ENCODE measurements at regions not wholly inside any gene's neighbourhood (a gene's known extent, or its start where the extent isn't known, plus 50 kb on each side); places are given as distances from the start of the nearest gene placed in this dataset.
"Not testable (repeated sequence)": the region's sequence is repeated elsewhere in the genome, so short reads cannot be mapped to it uniquely, and the experiment has no call there.

DNA sequence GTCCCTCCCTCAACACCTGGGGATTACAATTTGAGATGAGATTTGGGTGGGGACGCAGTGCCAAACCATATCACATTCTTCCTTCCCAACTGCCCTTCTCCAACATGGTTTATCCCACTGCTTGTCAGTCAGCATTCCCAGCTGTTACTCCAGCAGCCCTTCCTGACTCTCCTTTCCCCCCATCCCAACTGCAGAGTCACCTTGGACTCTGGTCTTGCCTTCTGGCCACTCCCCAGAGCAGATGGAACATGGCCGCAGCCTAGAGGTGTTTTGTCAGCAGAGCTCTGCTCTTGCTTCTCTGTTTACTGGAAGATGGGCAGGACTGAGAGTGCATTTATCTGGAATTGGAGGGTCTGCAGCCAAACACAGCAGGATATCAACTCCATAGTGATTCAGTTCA is 51.2 kb upstream of the MEX3C start:
- no peak for DNase-seq
- in situ Hi-C loops (cut with HindIII; ENCODE audit: low pct_ligation_motif_present, low pct_unique_long_range_greater_than_20kb, low sequenced_read_pairs) = no loop called here

DNA sequence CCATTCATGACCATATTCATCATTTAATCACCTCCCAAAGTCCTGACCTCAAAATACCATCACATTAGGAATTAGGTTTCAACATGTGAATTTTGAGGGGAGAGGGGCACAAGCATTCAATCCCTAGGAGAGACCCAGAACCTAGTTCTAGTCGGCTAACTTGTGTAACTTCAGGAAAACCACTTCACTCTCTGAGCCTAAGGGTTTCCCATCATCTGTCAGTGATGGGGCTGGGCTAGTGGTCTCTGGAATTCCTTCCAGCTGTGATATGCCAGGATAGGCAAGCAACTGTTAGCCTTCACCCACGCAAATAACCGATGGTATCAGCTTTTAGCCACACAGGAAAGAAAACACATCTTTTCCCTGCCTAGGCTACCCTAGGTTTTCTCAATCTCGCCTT is 52.5 kb upstream of the MEX3C start:
- DNase-seq = no peak
- in situ Hi-C loops (cut with HindIII; ENCODE audit: low pct_ligation_motif_present, low pct_unique_long_range_greater_than_20kb, low sequenced_read_pairs) = no loop called here

DNA sequence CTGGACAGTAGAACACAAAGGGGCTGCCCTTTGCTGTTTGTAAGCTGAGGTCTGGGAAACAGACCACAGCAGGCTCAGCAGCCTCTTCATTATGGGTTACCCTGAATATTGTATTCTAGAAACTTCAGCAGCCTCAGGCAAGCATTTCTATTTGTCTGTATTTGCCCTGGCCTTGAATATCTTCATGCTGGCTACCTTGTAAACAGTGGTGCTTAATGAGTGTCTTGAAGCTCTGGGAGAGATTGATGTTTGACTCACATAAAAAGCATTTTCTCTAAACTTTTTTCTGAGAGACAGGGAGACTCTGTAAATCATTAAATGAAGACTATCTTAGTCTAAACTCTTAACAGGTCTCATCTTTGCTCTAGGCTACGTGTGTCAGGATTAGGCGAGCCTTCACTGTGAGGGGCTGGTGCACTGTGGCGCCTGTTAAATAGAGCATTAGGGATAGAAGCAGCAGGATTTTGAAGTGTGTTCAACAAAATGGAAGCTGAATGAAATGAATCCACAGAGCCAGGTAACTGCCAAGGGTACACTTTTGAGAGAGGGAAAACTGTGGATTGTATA is 53.1 kb upstream of the MEX3C start:
- in situ Hi-C loops (cut with HindIII; ENCODE audit: low pct_ligation_motif_present, low pct_unique_long_range_greater_than_20kb, low sequenced_read_pairs) = no loop called here
- DNase-seq = no peak

DNA sequence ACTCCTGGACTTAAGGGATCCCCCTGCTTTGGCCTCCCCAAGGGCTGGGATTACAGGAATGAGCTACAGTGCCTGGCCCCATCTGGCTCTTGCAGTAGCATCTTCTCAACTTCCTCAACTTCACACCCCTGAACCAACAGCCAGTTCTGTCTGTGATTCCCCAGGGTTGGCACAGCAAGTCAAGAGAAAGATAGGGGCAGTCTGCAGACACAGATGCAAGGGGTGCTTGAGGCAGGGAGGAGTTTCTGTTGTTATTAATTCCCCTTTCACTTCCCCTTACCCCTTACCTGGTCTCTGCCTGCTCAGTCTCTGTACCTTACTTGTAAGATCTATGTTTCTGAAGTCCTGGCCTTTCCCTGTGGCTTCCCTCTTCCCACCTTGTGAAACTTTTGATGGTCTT is 54.1 kb upstream of the MEX3C start:
- in situ Hi-C loops (cut with HindIII; ENCODE audit: low pct_ligation_motif_present, low pct_unique_long_range_greater_than_20kb, low sequenced_read_pairs) = no loop called here
- no peak for DNase-seq

DNA sequence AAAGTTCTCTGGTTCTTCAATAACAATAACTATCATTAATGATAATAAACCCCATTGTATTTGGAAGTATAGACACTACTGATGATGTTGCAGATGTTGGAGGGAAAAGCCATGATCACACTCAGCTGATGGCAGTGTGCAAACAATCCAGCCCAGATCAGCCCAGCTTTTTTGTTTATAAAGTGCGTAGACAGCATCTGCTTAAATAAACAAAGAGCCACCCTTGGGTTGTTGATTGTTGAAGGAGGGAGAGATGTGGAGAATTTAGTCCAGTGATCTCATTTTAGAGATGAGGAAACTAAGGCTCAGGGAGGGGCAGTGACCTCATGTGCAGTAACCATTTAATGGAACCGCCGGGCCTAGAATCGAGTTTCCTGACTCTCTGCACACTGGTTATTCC is 56.0 kb upstream of the MEX3C start:
- in situ Hi-C loops (cut with HindIII; ENCODE audit: low pct_ligation_motif_present, low pct_unique_long_range_greater_than_20kb, low sequenced_read_pairs) = no loop called here
- DNase-seq = no peak

DNA sequence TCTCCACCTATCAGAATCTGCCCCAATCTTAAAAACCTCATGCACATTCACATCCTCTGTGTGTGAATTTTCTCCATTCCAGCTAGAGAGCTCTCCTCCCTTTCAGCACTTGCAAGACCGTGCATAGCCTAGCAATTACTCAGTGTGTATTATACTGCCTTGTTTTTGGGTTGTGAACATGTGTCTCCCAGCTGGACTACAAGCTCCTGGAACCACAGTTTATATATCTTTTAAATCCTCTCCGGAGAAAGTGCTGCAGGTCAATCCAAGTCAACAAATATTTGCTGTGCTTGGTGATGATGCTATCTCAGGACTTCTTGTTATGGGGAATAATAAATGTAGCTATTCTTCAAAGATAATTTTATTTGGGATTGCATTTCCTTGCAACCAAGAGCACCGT is 58.2 kb upstream of the MEX3C start:
- in situ Hi-C loops (cut with HindIII; ENCODE audit: low pct_ligation_motif_present, low pct_unique_long_range_greater_than_20kb, low sequenced_read_pairs) = no loop called here
- DNase-seq = no peak

DNA sequence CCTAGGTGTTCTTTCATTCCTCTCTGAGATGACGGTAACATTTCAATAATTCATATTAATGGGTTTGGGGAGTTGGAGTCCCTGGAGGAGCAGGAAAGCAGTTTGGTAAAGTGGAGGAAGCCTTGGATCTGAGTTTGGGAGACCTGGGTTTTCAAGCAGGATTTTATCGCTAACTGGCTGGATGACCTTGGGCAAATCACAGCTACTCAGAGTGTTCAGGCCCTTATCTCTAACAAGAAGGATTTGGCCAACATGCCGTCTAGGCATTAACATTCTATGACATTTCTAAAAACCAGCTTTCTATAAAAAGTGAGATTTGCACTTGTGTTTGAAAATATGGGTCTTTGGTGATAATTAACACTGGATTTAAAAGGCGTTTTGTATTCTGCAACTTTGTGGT is 59.7 kb upstream of the MEX3C start:
- in situ Hi-C loops (cut with HindIII; ENCODE audit: low pct_ligation_motif_present, low pct_unique_long_range_greater_than_20kb, low sequenced_read_pairs) = no loop called here
- DNase-seq = no peak

DNA sequence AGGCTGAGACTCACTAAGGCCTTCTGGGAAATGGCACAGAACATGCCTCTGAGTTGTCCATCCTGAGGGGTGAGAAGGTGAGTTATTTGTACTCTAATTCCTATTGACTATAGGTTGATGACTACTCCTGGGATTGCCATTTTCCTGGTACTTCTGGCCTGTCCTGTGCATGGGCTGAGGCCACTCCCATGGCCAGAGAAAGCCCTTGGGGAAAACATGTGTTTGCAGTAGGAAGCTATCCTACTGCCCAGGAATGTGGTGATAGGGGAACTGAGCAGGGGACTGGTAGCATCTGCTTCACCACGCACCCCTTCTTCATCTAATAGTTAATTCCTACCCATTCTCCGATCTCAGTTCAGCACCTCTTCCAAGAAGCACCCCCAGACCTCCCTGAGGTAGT is 62.6 kb upstream of the MEX3C start:
- DNase-seq = no peak
- in situ Hi-C loops (cut with HindIII; ENCODE audit: low pct_ligation_motif_present, low pct_unique_long_range_greater_than_20kb, low sequenced_read_pairs) = no loop called here

DNA sequence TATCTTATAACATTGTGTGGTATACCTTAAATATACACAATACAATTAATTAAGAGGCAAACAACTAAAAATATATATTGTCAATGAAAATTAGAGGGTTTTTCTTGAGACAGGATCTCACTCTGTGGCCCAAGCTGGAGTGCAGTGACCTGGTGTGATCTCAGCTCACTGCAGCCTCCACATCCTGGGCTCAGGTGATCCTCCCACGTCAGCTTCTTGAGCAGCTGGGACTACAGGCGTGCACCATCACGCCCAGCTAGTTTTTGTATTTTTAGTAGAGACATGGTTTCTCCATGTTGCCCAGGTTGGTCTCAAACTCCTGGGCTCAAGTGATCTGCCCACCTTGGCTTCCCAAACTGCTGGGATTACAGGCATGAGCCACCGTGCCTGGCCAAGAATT is 68.6 kb upstream of the MEX3C start:
- in situ Hi-C loops (cut with HindIII; ENCODE audit: low pct_ligation_motif_present, low pct_unique_long_range_greater_than_20kb, low sequenced_read_pairs); DNase-seq: not testable (repeated sequence)

DNA sequence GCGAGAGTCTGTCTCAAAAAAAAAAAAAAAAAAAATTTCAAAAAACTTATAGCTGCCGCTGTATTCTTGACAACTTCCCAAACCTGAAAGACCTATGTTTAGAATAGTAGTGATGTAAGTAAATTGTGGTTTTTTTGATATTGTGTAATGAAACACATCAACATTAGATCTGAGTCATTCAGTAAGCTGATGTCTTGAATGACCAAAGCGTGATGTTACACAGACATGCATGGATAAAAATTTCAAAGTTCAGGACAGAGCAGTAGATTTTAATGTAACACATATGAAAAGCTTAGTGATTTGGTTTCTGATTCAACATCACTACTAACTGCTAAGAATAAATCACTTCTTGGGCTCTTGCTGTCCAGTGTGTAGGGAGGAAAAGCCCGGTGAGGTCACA is 69.3 kb upstream of the MEX3C start:
- DNase-seq = no peak
- in situ Hi-C loops (cut with HindIII; ENCODE audit: low pct_ligation_motif_present, low pct_unique_long_range_greater_than_20kb, low sequenced_read_pairs) = no loop called here

DNA sequence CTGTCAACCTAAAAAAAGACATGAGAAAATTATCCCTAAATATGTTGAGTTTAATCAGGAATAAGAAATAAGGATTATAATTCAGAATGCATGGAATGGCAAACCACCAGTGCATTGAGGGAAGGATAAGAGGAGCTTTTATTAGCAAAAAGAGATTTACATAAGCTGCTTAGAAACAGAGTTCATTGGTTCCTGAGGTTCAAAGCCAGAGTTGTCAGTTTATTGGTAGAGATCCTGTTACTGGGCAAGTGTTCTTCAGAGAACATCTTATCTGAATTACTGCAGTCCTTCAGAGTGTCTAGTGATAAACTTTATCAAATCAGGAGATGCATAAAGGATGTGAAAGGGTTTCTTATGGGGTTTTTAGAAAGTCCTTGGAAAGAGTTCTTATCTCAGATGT is 76.0 kb upstream of the MEX3C start:
- in situ Hi-C loops (cut with HindIII; ENCODE audit: low pct_ligation_motif_present, low pct_unique_long_range_greater_than_20kb, low sequenced_read_pairs) = no loop called here
- no peak for DNase-seq

DNA sequence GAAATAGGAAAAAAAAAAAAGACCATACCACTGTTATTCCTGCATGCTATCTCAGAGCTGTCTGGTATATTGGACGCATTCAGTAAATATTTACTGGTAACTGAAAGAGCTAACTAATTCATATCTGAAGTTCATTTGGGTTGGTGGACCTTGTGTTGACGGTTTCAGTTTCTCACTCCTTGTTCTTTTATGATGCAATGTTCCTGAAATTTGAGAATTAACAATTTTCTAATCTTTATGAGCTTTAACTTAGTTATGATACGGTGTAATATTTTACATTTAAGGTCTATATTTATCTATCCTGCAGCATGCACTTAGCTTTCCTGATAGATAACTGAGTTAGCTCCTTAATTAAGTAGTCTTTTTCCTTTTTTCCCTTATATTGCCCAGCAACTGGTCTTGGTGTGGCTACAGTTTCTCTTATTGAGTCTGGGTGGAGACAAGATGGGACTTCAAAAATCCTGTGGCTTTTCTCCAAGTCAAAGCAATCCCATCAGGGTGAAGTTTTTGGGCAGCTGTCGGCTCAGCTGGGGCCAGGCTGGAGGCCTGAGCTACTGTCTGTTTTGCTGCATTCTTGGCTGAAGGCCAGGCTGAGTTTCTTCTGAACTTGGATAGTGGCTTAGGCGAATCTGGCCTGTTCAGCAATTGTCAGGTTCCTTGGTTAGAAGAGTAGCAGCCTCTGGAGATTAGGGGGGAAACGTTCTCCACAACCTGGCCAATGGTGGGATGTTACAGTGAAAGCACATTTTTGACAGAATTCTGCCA is 78.4 kb upstream of the MEX3C start:
- DNase-seq = no peak
- in situ Hi-C loops (cut with HindIII; ENCODE audit: low pct_ligation_motif_present, low pct_unique_long_range_greater_than_20kb, low sequenced_read_pairs) = no loop called here

DNA sequence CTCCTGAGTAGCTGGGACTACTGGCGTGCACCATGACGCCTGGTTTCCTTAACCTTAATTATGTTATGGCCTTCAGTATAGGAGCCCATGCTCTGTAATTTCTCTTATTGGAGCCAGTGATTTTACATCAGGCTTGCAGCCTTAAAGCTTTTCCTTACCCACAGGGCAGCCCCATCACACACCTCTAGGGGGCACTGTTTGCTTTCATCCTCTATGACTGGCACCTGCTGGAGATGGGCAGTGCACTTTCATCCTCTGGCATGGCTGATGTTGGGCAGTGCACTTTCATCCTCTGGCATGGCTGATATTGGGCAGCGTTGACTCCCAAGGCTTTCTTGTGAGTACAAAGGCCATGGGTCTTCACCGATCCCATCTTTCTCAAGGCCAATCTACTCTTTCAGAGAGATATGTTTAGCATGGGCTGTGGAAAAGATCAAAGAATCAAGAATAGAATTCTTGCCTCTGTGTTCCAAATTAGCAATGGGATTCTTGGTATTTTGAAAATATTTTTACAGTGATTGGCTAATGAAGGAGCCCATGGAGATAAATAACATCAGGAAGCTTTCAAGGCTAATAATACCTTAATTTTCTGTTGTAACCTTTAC is 80.7 kb upstream of the MEX3C start:
- DNase-seq = peak; percentile 52
- in situ Hi-C loops (cut with HindIII; ENCODE audit: low pct_ligation_motif_present, low pct_unique_long_range_greater_than_20kb, low sequenced_read_pairs) = no loop called here

DNA sequence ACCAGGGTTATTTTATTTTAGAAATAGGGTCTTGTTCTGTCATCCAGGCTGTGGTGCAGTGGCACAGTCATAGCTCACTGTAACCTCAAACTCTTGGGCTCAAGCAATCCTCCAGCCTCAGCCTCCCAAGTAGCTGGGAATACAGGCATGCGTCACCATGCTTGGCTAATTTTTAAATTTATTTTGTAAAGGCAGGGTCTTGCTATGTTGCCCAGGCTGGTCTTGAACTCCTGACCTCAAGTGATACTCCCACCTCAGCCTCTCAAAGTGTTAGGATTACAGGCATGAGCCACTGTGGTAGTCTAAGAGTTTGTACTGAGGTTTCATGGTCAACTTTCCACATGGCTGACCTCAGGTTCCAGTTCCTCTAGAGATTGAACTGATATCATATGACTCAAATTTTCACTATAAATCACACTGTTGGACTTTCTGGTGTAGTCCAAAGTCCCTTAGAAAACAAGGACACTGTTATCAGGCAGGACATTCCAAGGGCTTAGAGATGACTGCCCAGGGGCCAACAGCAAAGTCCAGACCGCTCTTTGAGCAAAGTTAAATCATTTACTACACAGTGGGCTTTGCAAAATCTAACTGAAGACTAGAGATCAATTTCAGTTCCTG is 82.0 kb upstream of the MEX3C start:
- no peak for DNase-seq
- in situ Hi-C loops (cut with HindIII; ENCODE audit: low pct_ligation_motif_present, low pct_unique_long_range_greater_than_20kb, low sequenced_read_pairs) = no loop called here

DNA sequence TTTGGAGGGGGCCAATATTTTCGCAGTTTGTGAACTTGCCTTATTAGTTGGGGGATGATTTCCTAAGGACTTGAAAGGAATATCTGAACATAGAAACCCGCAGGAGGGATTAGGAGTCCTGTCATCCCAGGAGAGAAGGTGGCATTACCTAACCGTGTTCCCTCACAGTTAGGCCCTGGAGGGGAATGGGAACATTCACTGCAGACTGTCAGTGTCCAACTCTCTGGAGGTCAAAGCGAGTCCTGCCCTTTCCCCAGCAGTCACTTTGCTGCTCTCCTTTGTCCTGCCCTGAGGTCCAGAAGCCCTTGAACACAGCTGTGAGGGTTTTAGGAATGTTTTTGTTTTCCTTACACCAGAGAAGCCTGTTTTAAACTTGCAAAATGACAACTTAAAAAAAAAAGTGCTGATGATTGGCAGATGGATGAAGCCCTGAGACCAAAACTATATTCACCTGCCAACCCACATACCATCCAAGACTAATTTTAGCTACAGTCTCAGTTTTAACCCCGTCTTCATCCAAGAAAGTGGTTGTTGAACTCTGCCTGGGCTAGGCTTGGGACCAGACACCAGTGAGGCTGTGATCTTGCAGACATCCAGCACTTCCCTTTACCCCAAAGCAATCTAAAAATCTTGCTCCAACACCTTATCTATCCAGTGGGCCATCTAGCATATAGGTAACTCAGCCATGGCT is 90.5 kb upstream of the MEX3C start:
- in situ Hi-C loops (cut with HindIII; ENCODE audit: low pct_ligation_motif_present, low pct_unique_long_range_greater_than_20kb, low sequenced_read_pairs) = no loop called here
- no peak for DNase-seq

DNA sequence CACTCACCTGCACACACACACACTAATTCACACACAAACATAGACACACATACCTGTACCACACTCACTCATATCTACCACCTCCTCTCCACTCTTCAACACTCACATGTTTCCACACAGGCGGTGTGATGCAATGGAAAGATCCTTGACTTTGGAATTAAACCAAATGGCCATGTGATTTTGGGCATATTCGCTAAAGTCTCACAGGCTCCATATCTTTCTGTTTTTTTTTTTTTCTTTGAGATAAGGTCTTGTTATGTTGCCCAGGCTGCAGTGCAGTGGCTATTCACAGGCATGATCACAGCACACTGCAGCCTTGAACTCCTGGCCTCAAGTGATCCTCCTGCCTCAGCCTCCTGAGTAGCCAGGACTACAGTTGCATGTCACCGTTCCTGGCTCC is 91.1 kb upstream of the MEX3C start:
- in situ Hi-C loops (cut with HindIII; ENCODE audit: low pct_ligation_motif_present, low pct_unique_long_range_greater_than_20kb, low sequenced_read_pairs) = no loop called here

DNA sequence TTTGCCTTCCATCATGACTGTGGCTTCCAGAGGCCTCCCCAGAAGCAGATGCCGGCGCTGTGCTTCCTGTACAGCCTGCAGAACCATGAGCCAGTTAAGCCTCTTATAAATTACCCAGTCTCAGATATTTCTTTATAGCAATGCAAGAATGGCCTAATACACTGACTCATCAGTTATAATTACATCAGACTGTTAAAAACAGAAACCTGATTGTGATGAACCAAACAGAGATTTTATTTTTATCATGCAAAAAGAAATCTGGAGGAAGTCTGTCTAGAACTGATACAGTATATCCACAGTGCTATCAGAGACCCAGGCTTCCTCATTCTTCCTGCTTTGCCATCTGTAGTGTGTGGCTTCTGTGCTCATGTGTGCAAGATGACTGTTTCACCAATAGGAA is 93.4 kb upstream of the MEX3C start:
- DNase-seq = no peak
- in situ Hi-C loops (cut with HindIII; ENCODE audit: low pct_ligation_motif_present, low pct_unique_long_range_greater_than_20kb, low sequenced_read_pairs) = no loop called here

More for the DNA sequence above, 91.1 kb upstream of the MEX3C start:
- DNase-seq = no peak

DNA sequence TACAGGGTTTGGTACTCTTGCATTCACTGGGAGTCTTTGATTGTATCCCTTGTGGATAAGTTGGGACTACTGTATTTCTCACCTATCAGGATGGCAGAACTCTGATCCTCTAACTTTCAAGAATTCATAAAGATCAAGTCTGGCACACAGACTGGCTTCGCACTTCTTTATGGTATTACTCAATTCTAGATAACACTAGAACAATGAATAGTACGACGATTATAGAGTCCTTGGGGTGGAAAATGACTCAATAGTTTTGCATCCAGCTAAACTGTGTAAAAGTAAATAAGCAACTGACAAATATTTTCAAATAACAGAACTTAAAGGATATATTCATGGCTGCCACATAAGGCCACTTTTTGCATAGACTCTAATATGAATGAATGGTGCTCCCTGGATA is 103.4 kb upstream of the MEX3C start:
- no peak for DNase-seq
- in situ Hi-C loops (cut with HindIII; ENCODE audit: low pct_ligation_motif_present, low pct_unique_long_range_greater_than_20kb, low sequenced_read_pairs) = no loop called here

DNA sequence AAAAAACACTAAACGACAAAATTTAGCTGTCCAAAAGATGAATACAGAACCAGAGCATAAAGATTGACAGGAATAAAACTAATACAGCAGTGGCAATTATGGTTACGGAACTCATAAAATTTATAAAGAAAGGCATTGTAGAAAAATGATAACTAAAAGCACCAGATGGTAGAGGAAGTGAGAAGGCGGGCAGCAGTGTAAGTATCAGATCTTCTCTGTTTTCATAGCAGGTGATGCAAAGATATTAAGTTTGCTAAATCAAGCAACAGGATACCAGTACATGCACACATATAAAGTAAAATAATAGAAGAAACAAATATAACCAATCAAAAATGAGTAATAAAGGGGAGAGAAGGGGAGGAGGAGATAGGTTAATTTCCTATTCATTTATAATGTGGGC is 103.9 kb upstream of the MEX3C start:
- in situ Hi-C loops (cut with HindIII; ENCODE audit: low pct_ligation_motif_present, low pct_unique_long_range_greater_than_20kb, low sequenced_read_pairs) = no loop called here
- DNase-seq = no peak

Measured in ACHN (cell line).